Tibial nerve (tissue), 4 donors: ENCODE measurements at regions not wholly inside any gene's neighbourhood (a gene's known extent, or its start where the extent isn't known, plus 50 kb on each side); places are given as distances from the start of the nearest gene placed in this dataset.

Experiments
- CTCF ChIP-seq, 5 experiments: fragments of 200-600 bp in 3 of 5; fragments of 450-650 bp in 2 of 5; sonication (generic) in 3 of 5; IDR thresholded peaks; one replicate each; pipeline ENCODE4 v1.5.1; 2016 to 2019; ENCODE audit warnings: antibody characterized with exemption in 5 of 5, mild to moderate bottlenecking in 3 of 5, moderate library complexity in 2 of 5
- EP300 ChIP-seq, 2 donors: sonication (generic); formaldehyde crosslinking; IDR thresholded peaks; one replicate each; pipeline ENCODE4 v1.6.1; 2017; ENCODE audit warnings: antibody characterized with exemption in 2 of 2, mild to moderate bottlenecking in 1 of 2
- POLR2A ChIP-seq, 2 donors: fragments of 450-650 bp; IDR thresholded peaks; one replicate each; pipeline ENCODE4 v1.6.1; 2017; ENCODE audit warnings: antibody characterized with exemption in 2 of 2, mild to moderate bottlenecking in 2 of 2, moderate library complexity in 2 of 2

- TF ChIP-seq POLR2A (IDR thresholded peaks at IDR 0.05) (no peak), CTCF (IDR thresholded peaks at IDR 0.05) (no peak), EP300 (IDR thresholded peaks at IDR 0.05) (no peak)
Observed at GRCh38 chr7:20033621-20034400, 183.4 kb downstream of the MACC1 start.
